GM10248 (cell line): ENCODE measurements at regions not wholly inside any gene's neighbourhood (a gene's known extent, or its start where the extent isn't known, plus 50 kb on each side); places are given as distances from the start of the nearest gene placed in this dataset.
"Not testable (repeated sequence)": the region's sequence is repeated elsewhere in the genome, so short reads cannot be mapped to it uniquely, and the experiment has no call there.

Experiments used
- CTCF ChIA-PET: fragments of 300-600 bp; sonication (Branson Sonifier 250); formaldehyde crosslinking; extraction: SDS; loops from one replicate; lab custom pipeline; 2021; ENCODE audit warnings: antibody characterized with exemption; lab: Yijun Ruan, JAX
- POLR2A ChIA-PET: fragments of 350-650 bp; sonication (Branson Sonifier 250); formaldehyde crosslinking; extraction: SDS; loops from one replicate; lab custom pipeline; 2020; ENCODE audit warnings: antibody characterized with exemption; lab: Yijun Ruan, JAX
- DNase-seq: peaks from one replicate; pipeline ENCODE4 v3.0.0; 2012; ENCODE audit errors: extremely low spot score
- CTCF ChIP-seq: IDR thresholded peaks from 2 replicates; pipeline ENCODE4 v1.5.1; 2012; ENCODE audit warnings: mild to moderate bottlenecking, low read depth; ENCODE audit errors: extremely low read depth, missing control alignments, control extremely low read depth

- CTCF ChIA-PET: no interaction called here
- DNase-seq: no peak
- POLR2A ChIA-PET: no interaction called here
- TF ChIP-seq CTCF: no peak
Observed at GRCh38 chr10:64786989-64787388, 1265.8 kb downstream of the REEP3 start.

GRCh38 chr10:64795847-64796246 lies 1274.6 kb downstream of the REEP3 start:
- ChIA-PET CTCF (interaction anchor here (0.8 kb wide), 1 partner anchor 9 kb away, joined by 3 read pairs; no protein-coding TSS in a partner anchor), POLR2A (no interaction called here)
- DNase-seq: no peak
- no peak for TF ChIP-seq CTCF

GRCh38 chr10:64798297-64798696 lies 1277.1 kb downstream of the REEP3 start:
- CTCF ChIA-PET: no interaction called here
- POLR2A ChIA-PET: no interaction called here
- no peak for TF ChIP-seq CTCF

GRCh38 chr10:64808233-64808632 lies 1287.0 kb downstream of the REEP3 start:
- DNase-seq, CTCF ChIA-PET: not testable (repeated sequence)
- POLR2A ChIA-PET: interaction anchor here (0.6 kb wide), 1 partner anchor 17 kb away, joined by 3 read pairs; no protein-coding TSS in a partner anchor

More at GRCh38 chr10:64798297-64798696, 1277.1 kb downstream of the REEP3 start:
- DNase-seq: no peak

- POLR2A ChIA-PET, DNase-seq, CTCF ChIA-PET: not testable (repeated sequence)
Observed at GRCh38 chr10:64810046-64810445, 1288.8 kb downstream of the REEP3 start.

GRCh38 chr10:64813391-64813790 lies 1292.2 kb downstream of the REEP3 start:
- DNase-seq: no peak
- ChIA-PET POLR2A (no interaction called here), CTCF (no interaction called here)
- TF ChIP-seq CTCF: no peak

GRCh38 chr10:64814201-64814600 lies 1293.0 kb downstream of the REEP3 start:
- TF ChIP-seq CTCF: no peak
- DNase-seq: no peak
- ChIA-PET CTCF (no interaction called here), POLR2A (no interaction called here)

GRCh38 chr10:64829888-64830412 lies 1308.7 kb downstream of the REEP3 start:
- no peak for DNase-seq
- POLR2A ChIA-PET: no interaction called here
- no peak for TF ChIP-seq CTCF
- CTCF ChIA-PET: no interaction called here
